Mesendoderm (in vitro differentiated cells): ENCODE measurements at regions not wholly inside any gene's neighbourhood (a gene's known extent, or its start where the extent isn't known, plus 50 kb on each side); places are given as distances from the start of the nearest gene placed in this dataset.

ENCODE experiments used
- DNase-seq: peaks from one replicate; pipeline ENCODE4 v3.0.0; 2013
- H2AK5ac ChIP-seq: 2 replicates; pipeline ENCODE4 v1.6.1; 2013; ENCODE audit warnings: low read length, inconsistent platforms
- H2BK120ac ChIP-seq: 2 replicates; pipeline ENCODE4 v1.6.1; 2013; ENCODE audit warnings: low read depth, mild to moderate bottlenecking, low read length, moderate library complexity, mixed read lengths
- H2BK15ac ChIP-seq: replicated peaks from 2 replicates; pipeline ENCODE4 v1.6.1; 2013; ENCODE audit warnings: low read depth, mild to moderate bottlenecking, moderate library complexity
- H2BK5ac ChIP-seq: 2 replicates; pipeline ENCODE4 v1.6.1; 2013; ENCODE audit warnings: low read length, inconsistent platforms
- H3K18ac ChIP-seq: 2 replicates; pipeline ENCODE4 v1.6.1; 2013; ENCODE audit warnings: mild to moderate bottlenecking, low read length, mixed read lengths
- H3K23ac ChIP-seq: one replicate; pipeline ENCODE4 v1.6.1; 2013; ENCODE audit warnings: low read length
- H3K27ac ChIP-seq: 2 replicates; pipeline ENCODE4 v1.5.1; 2013; ENCODE audit warnings: low read depth, mild to moderate bottlenecking, inconsistent platforms, low read length, moderate library complexity
- H3K27me3 ChIP-seq: 2 replicates; pipeline ENCODE4 v1.6.1; 2013; ENCODE audit warnings: low read length, control low read depth, mild to moderate bottlenecking, inconsistent platforms; ENCODE audit not compliant: insufficient read depth, poor library complexity
- H3K36me3 ChIP-seq: 2 replicates; pipeline ENCODE4 v1.6.1; 2013; ENCODE audit warnings: low read length, inconsistent platforms; ENCODE audit not compliant: control insufficient read depth, insufficient read depth
- H3K4ac ChIP-seq: one replicate; pipeline ENCODE4 v1.6.1; 2013; ENCODE audit warnings: low read depth, mild to moderate bottlenecking, low read length, moderate library complexity
- H3K4me1 ChIP-seq: 2 replicates; pipeline ENCODE4 v1.6.1; 2013; ENCODE audit warnings: low read depth, low read length, inconsistent platforms; ENCODE audit not compliant: control insufficient read depth
- H3K4me2 ChIP-seq: 2 replicates; pipeline ENCODE4 v1.6.1; 2013; ENCODE audit warnings: low read length
- H3K4me3 ChIP-seq: 2 replicates; pipeline ENCODE4 v1.5.1; 2013; ENCODE audit warnings: mild to moderate bottlenecking, low read length
- H3K56ac ChIP-seq: one replicate; pipeline ENCODE4 v1.6.1; 2013; ENCODE audit warnings: low read length
- H3K79me1 ChIP-seq: 2 replicates; pipeline ENCODE4 v1.6.1; 2013; ENCODE audit warnings: low read length, inconsistent platforms
- H3K79me2 ChIP-seq: 2 replicates; pipeline ENCODE4 v1.6.1; 2013; ENCODE audit warnings: mild to moderate bottlenecking, low read length; ENCODE audit not compliant: control insufficient read depth, insufficient read depth
- H3K9ac ChIP-seq: 2 replicates; pipeline ENCODE4 v1.6.1; 2013; ENCODE audit warnings: low read length, inconsistent platforms
- H4K5ac ChIP-seq: one replicate; pipeline ENCODE4 v1.6.1; 2013; ENCODE audit warnings: low read length
- H4K8ac ChIP-seq: one replicate; pipeline ENCODE4 v1.6.1; 2013; ENCODE audit warnings: low read depth, mild to moderate bottlenecking, control low read depth, low read length, moderate library complexity
- WGBS: extraction: QIAGEN DNeasy Blood & Tissue Kit; methylation state at CpG from one replicate; pipeline ENCODE4 v1.1.7; 2013; ENCODE audit warnings: low lambda C conversion rate, missing lambda C conversion rate; ENCODE audit not compliant: insufficient coverage; ENCODE audit errors: extremely low coverage; 5-methylcytosine and 5-hydroxymethylcytosine counted together

- H3K36me3 ChIP-seq: no peaks in the 10 kb centered on the region
- no peak overlapping the region for H2BK15ac ChIP-seq
- no peak overlapping the region for H3K4ac ChIP-seq
- no peak overlapping the region for H2BK5ac ChIP-seq
- no peaks in the 10 kb centered on the region for H3K27me3 ChIP-seq
- no CpG with 5 or more reads among the region's 7 CpGs for WGBS
- no peak overlapping the region for H3K23ac ChIP-seq
- no peak overlapping the region for H3K18ac ChIP-seq
- no peak overlapping the region for H3K9ac ChIP-seq
- no peak overlapping the region for H4K5ac ChIP-seq
- no peaks in the 10 kb centered on the region for H3K79me2 ChIP-seq
- H3K4me1 ChIP-seq: no peaks in the 10 kb centered on the region
- H3K4me2 ChIP-seq: no peak overlapping the region
- no peak overlapping the region for H4K8ac ChIP-seq
- no peak overlapping the region for H2AK5ac ChIP-seq
- peak; percentile 7 for DNase-seq
- no peak overlapping the region for H3K56ac ChIP-seq
- no peak overlapping the region for H3K4me3 ChIP-seq
- no peak overlapping the region for H3K27ac ChIP-seq
- H2BK120ac ChIP-seq: no peak overlapping the region
- no peaks in the 10 kb centered on the region for H3K79me1 ChIP-seq
Measured at GRCh38 chr11:70860888-70861287, 391.5 kb downstream of the SHANK2 start.

GRCh38 chr11:70861559-70861958 lies 390.8 kb downstream of the SHANK2 start:
- Histone ChIP-seq H4K5ac (no peak overlapping the region), H3K23ac (no peak overlapping the region), H3K4me1 (no peaks in the 10 kb centered on the region), H2BK5ac (no peak overlapping the region), H3K79me1 (no peaks in the 10 kb centered on the region), H4K8ac (no peak overlapping the region), H3K27ac (no peak overlapping the region), H3K4me3 (no peak overlapping the region), H3K18ac (no peak overlapping the region), H3K27me3 (no peaks in the 10 kb centered on the region), H2BK120ac (no peak overlapping the region), H3K4me2 (no peak overlapping the region), H3K79me2 (no peaks in the 10 kb centered on the region), H3K4ac (no peak overlapping the region), H3K56ac (no peak overlapping the region), H3K36me3 (no peaks in the 10 kb centered on the region), H2BK15ac (no peak overlapping the region), H2AK5ac (no peak overlapping the region), H3K9ac (no peak overlapping the region)
- WGBS: no CpG with 5 or more reads among the region's 2 CpGs
- no peak for DNase-seq

DNA sequence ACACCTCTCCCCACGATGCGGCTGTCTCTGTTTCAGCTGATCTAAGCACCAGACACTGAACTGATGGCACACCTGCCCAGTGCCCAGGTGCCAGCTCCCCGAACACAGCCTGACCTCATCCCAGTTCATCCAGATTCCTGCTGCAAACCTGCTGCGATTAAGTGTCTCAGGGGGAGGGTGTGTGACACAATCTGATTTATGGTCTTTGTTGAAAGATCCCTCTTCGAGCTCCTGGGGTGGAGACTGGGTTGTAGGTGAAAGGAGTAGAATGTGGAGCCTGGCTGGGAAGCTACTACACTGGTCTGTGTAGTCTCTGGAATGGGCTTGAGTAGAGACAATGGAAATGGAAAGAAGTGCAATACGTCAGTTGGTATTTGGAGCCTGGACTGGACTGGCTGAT lies 390.3 kb downstream of the SHANK2 start:
- no peak for DNase-seq
- Histone ChIP-seq H2BK15ac (no peak overlapping the region), H3K56ac (no peak overlapping the region), H3K9ac (no peak overlapping the region), H3K23ac (no peak overlapping the region), H3K27ac (no peak overlapping the region), H3K4me3 (no peak overlapping the region), H2BK5ac (no peak overlapping the region), H3K79me2 (no peaks in the 10 kb centered on the region), H3K4me2 (no peak overlapping the region), H4K8ac (no peak overlapping the region), H3K79me1 (no peaks in the 10 kb centered on the region), H3K36me3 (no peaks in the 10 kb centered on the region), H2BK120ac (no peak overlapping the region), H3K27me3 (no peaks in the 10 kb centered on the region), H3K18ac (no peak overlapping the region), H3K4me1 (no peaks in the 10 kb centered on the region), H3K4ac (no peak overlapping the region), H4K5ac (no peak overlapping the region), H2AK5ac (no peak overlapping the region)
- no CpG with 5 or more reads among the region's 6 CpGs for WGBS

DNA sequence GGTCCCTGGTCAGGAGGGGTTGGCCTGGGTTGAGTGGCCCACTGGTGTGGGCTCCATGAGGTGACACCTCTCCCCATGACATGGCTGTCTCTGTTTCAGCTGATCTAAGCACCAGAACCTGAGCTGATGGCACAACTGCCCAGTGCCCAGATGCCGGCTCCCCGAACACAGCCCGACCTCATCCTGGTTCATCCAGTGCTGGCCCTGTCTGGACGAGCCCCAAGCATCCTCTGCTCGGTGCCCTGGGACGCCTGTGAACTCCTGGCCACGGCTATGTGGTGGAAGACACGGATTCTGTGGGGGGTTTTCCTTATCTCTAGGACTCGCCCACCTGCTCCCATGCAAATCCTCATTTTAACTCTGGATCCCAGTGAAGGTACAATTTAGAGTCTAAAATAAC lies 389.2 kb downstream of the SHANK2 start:
- Histone ChIP-seq H3K79me2 (no peaks in the 10 kb centered on the region), H2BK15ac (no peak overlapping the region), H3K79me1 (no peaks in the 10 kb centered on the region), H3K4ac (no peak overlapping the region), H3K4me3 (no peak overlapping the region), H3K27me3 (no peaks in the 10 kb centered on the region), H3K9ac (no peak overlapping the region), H2BK5ac (no peak overlapping the region), H3K23ac (no peak overlapping the region), H3K18ac (no peak overlapping the region), H4K5ac (no peak overlapping the region), H3K36me3 (no peaks in the 10 kb centered on the region), H3K27ac (no peak overlapping the region), H3K4me1 (no peaks in the 10 kb centered on the region), H3K56ac (no peak overlapping the region), H2BK120ac (no peak overlapping the region), H3K4me2 (no peak overlapping the region), H2AK5ac (no peak overlapping the region), H4K8ac (no peak overlapping the region)
- WGBS: no CpG with 5 or more reads among the region's 9 CpGs
- DNase-seq: no peak

DNA sequence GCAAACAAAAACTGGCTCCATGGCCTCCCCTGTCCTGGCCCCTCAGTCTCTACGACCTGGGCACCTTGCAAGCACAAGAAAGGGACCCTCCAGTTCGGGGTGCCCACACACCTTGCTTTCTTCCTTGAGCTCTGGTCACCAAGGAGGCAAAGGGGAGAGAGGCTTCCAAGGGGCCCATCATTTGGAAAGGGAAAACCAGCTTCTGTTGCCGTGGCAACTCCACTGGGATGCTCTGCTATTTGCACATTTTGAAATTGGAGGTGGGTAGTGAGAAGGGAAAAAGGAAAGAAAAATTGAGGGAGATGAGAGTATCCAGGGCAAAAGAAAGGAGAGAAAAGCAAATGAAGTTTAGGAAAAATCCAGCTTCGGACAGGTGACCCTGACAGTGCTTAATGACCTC lies 388.4 kb downstream of the SHANK2 start:
- DNase-seq: no peak
- Histone ChIP-seq H4K8ac (no peak overlapping the region), H3K79me1 (no peaks in the 10 kb centered on the region), H3K56ac (no peak overlapping the region), H3K4ac (no peak overlapping the region), H3K79me2 (no peaks in the 10 kb centered on the region), H3K36me3 (no peaks in the 10 kb centered on the region), H2BK120ac (no peak overlapping the region), H3K23ac (no peak overlapping the region), H3K4me3 (no peak overlapping the region), H3K27ac (no peak overlapping the region), H2BK5ac (no peak overlapping the region), H3K18ac (no peak overlapping the region), H3K4me1 (no peaks in the 10 kb centered on the region), H2AK5ac (no peak overlapping the region), H3K9ac (no peak overlapping the region), H3K27me3 (no peaks in the 10 kb centered on the region), H4K5ac (no peak overlapping the region), H2BK15ac (no peak overlapping the region), H3K4me2 (no peak overlapping the region)
- WGBS: no CpG with 5 or more reads among the region's 4 CpGs

GRCh38 chr11:70865356-70865755 lies 387.0 kb downstream of the SHANK2 start:
- Histone ChIP-seq H3K79me2 (no peaks in the 10 kb centered on the region), H2BK15ac (no peak overlapping the region), H2BK5ac (no peak overlapping the region), H3K27me3 (no peaks in the 10 kb centered on the region), H3K23ac (no peak overlapping the region), H4K8ac (no peak overlapping the region), H2BK120ac (no peak overlapping the region), H3K4me2 (no peak overlapping the region), H3K18ac (no peak overlapping the region), H3K4me1 (no peaks in the 10 kb centered on the region), H3K36me3 (no peaks in the 10 kb centered on the region), H3K56ac (no peak overlapping the region), H3K9ac (no peak overlapping the region), H3K79me1 (no peaks in the 10 kb centered on the region), H3K4ac (no peak overlapping the region), H2AK5ac (no peak overlapping the region), H4K5ac (no peak overlapping the region), H3K27ac (no peak overlapping the region), H3K4me3 (no peak overlapping the region)
- no peak for DNase-seq
- no CpG with 5 or more reads among the region's 10 CpGs for WGBS
